Gastrocnemius medialis (tissue), 4 donors: ENCODE measurements at regions not wholly inside any gene's neighbourhood (a gene's known extent, or its start where the extent isn't known, plus 50 kb on each side); places are given as distances from the start of the nearest gene placed in this dataset.

Experiments used
- POLR2A ChIP-seq, 2 donors: fragments of 450-650 bp; IDR thresholded peaks; one replicate each; pipeline ENCODE4 v1.6.1; 2017; ENCODE audit warnings: antibody characterized with exemption in 2 of 2, mild to moderate bottlenecking in 2 of 2, moderate library complexity in 2 of 2
- TF ChIP-seq, protein P1 (sequence below), 5 experiments: fragments of 450-650 bp in 3 of 5; fragments of 200-600 bp in 2 of 5; sonication (generic) in 2 of 5; IDR thresholded peaks in 4 of 5; conservative IDR thresholded peaks in 1 of 5; 1 replicate in 4 of 5; 2 replicates in 1 of 5; pipeline ENCODE4 v1.5.1; 2016 to 2019; ENCODE audit warnings: antibody characterized with exemption in 5 of 5, mild to moderate bottlenecking in 3 of 5, moderate library complexity in 3 of 5

DNA sequence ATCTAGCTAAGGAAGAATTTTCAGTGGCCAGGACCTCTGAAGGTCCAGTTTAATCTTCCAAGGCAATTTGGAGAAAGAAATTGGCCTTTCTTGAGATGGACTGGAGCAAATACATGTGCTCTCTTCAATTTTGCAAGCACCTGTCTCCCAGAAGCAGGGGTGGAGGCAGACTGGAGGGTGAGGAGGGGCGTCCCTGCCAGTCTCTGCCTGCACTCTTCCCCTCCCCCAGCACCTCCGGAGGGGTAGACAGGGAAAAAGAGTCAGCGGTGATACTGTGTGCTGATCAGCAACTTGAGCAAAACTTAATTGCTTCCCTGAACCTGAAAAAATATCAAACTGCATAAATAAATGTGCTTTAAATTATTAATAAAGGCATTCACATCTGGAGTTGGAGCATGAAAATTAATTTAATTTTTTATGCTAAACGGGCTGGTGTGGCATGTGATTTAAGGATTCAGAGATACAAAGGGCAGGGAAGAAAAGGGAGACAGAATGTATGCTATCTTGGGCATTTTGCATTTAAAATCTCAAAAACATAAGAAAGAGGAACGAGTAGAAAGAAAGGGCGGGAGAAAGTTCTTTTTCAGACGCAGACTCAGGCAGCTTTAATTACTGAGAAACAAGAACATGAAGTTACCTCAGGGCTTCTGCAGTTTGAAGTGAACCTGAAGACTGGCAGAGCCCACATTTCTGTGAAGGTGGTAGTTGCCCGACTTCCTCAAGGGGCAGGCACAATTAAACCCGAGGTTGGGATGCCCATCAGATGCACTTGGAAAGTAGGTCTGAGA, 319.7 kb downstream of the UACA start:
- TF ChIP-seq, protein P1, sequence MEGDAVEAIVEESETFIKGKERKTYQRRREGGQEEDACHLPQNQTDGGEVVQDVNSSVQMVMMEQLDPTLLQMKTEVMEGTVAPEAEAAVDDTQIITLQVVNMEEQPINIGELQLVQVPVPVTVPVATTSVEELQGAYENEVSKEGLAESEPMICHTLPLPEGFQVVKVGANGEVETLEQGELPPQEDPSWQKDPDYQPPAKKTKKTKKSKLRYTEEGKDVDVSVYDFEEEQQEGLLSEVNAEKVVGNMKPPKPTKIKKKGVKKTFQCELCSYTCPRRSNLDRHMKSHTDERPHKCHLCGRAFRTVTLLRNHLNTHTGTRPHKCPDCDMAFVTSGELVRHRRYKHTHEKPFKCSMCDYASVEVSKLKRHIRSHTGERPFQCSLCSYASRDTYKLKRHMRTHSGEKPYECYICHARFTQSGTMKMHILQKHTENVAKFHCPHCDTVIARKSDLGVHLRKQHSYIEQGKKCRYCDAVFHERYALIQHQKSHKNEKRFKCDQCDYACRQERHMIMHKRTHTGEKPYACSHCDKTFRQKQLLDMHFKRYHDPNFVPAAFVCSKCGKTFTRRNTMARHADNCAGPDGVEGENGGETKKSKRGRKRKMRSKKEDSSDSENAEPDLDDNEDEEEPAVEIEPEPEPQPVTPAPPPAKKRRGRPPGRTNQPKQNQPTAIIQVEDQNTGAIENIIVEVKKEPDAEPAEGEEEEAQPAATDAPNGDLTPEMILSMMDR (IDR thresholded peaks at IDR 0.05 in 4 of 5, conservative IDR thresholded peaks at IDR 0.05 in 1 of 5), result no peak
- TF ChIP-seq POLR2A (IDR thresholded peaks at IDR 0.05), result no peak
